ENCODE measurements at regions not wholly inside any gene's neighbourhood (a gene's known extent, or its start where the extent isn't known, plus 50 kb on each side); places are given as distances from the start of the nearest gene placed in this dataset.

DNA sequence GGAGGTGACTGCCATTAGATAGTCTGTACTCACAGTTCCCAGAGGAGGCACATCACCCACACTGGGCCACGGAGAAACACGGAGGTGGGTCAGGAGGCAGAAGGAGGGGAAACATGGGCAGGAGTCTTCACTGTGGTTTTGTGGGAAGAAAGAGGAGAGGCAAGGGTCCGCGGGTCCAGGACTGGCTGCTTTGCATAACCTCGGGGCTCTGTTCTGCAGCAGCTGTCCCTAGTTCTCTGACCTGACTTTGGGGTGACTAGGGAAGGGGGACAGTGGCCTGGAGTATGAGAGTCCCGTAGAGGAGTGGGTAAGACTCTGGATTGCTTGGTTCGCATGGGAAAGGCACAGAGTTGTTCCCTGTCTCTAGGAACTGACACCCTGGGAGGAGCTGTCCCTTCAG is 238.3 kb upstream of the RAB6C start:
- H3K9me3 ChIP-seq (ENCODE audit: low read depth, low read length) = no peaks in the 10 kb centered on the region
- H3K4me1 ChIP-seq (ENCODE audit: insufficient read depth, low read length) = no peaks in the 10 kb centered on the region
- no peaks in the 10 kb centered on the region for H3K27me3 ChIP-seq (ENCODE audit: insufficient read depth, low read length)
- H3K4me3 ChIP-seq (ENCODE audit: low read length) = no peak overlapping the region

DNA sequence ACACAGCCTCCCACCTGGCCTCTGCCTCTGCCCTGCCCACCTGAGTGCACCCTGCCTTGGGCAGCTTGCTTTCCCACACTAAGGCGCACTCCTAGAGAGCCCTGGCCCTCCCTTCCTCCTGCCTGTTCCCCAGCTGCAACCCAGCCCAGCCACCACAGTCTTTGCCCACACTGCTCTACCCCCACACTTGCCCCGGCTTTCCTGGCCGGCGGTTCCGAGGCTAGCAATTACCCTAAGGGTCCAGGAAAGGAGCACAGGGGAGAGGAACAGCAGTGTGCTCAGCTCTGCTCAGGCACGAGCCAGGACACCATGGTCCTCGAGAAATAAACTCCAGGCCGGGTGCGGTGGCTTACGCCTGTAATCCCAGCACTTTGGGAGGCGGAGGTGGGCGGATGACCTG is 237.8 kb upstream of the RAB6C start:
- no peaks in the 10 kb centered on the region for H3K9me3 ChIP-seq (ENCODE audit: low read depth, low read length)
- no peaks in the 10 kb centered on the region for H3K27me3 ChIP-seq (ENCODE audit: insufficient read depth, low read length)
- no peaks in the 10 kb centered on the region for H3K4me1 ChIP-seq (ENCODE audit: insufficient read depth, low read length)
- no peak overlapping the region for H3K4me3 ChIP-seq (ENCODE audit: low read length)

DNA sequence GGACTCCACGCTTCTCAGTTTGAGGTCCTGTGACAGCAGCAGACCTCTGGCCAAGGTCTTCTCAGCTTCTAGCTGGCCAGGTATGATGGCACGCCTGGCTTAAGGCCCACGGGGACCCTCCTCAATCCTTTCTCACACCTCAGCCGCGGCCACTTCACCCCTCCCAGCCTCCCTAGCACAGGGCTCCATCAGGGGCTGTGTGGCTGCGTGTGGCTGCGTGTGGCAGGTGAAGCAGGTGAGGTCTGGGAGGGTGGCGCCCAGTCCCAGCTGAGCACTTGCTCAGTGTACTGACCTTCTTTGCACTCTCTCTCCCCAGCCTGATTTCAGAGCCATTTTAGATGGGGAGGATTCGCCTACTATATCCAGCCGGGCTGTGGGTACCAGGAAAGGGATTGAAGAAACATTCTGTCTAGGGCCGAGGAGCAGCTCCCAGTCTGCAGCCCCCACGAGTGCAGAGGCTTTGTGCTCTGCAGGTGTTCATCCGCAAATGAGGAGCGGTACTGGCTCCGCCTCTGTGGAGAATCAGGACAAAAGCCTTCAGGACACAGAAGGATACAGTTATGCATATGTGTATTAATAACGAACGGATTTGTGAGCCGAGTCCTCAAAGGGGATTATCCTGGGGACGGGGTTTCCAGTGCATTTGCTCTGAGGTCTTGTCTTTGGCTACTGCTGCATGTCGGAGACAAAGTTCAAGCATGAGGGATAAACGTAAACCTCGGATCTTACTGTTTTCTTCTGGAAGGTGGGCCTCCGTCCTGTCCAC is 236.9 kb upstream of the RAB6C start:
- no peaks in the 10 kb centered on the region for H3K4me1 ChIP-seq (ENCODE audit: insufficient read depth, low read length)
- no peaks in the 10 kb centered on the region for H3K27me3 ChIP-seq (ENCODE audit: insufficient read depth, low read length)
- no peak overlapping the region for H3K4me3 ChIP-seq (ENCODE audit: low read length)
- no peaks in the 10 kb centered on the region for H3K9me3 ChIP-seq (ENCODE audit: low read depth, low read length)

DNA sequence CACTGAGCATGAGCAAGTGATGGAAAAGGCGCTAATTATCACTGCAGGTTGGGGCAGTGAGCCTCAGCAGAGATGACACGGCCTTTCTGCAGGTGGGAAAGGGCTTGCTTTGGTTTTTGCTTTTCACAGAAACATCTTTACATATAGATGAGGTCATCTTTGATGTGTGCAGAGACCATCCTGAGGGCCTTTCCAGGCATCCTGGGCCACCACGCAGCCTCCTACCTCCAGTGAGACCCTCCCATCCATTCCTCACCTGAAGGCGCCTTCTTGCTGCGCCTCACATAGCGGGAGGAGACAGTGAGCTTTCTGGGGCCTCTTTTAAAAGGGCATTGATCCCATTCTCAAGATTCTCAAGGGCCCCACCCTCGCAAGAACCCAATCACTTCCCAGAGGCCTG is 235.3 kb upstream of the RAB6C start:
- H3K4me1 ChIP-seq (ENCODE audit: insufficient read depth, low read length) = no peaks in the 10 kb centered on the region
- no peak overlapping the region for H3K4me3 ChIP-seq (ENCODE audit: low read length)
- H3K27me3 ChIP-seq (ENCODE audit: insufficient read depth, low read length) = no peaks in the 10 kb centered on the region
- no peaks in the 10 kb centered on the region for H3K9me3 ChIP-seq (ENCODE audit: low read depth, low read length)

DNA sequence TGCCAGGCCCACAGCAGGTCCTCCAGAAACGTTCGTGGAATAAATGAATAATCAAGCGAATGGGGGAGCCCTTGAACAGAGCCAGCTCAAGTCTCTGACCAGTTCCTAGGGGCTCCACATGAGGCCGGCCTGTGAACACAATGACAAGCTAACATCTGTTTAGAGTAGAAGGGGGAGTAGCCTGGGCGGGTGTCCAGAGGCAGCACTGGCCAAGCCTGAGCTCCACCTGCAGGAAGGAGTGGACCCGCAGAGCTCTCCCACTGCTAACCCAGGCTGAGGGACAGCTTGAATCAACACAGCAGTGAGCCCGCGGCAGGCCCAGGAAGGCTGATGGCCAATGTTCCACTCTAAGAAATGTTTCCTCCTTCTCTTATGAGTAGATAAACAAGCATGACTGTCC is 234.8 kb upstream of the RAB6C start:
- Histone ChIP-seq H3K9me3 (ENCODE audit: low read depth, low read length) (no peaks in the 10 kb centered on the region), H3K27me3 (ENCODE audit: insufficient read depth, low read length) (no peaks in the 10 kb centered on the region), H3K4me1 (ENCODE audit: insufficient read depth, low read length) (no peaks in the 10 kb centered on the region), H3K4me3 (ENCODE audit: low read length) (no peak overlapping the region)

DNA sequence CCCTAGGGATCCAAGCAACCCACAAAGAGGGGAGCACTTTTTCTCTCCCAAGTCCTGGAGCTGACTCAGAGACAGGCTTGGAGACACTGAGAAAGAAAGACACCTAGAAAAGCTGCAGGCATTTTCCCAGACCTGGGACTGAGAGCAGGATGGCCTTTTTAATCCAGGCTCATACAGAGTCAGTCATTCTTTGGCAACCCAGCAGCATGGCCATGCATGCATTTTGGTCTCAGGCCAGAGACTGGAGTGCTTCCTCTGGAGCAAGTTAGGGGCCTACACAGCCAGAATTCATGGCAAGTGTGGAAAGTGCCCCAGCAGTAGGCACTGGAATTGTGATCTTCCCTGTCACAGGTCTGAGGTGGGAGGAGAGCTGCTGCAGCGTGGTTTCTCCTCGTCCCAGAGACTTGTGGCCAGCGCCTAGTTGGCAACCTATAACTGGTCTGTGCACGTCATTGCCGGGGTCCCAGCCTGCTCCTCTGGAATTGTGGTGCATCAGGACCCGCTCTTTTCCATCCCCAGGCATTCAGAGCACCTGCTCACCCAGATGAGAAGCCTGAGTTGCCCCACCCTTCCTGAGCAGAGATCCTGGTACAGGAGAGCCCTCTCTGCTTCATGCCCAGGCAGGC is 231.9 kb upstream of the RAB6C start:
- Histone ChIP-seq H3K27me3 (ENCODE audit: insufficient read depth, low read length) (no peaks in the 10 kb centered on the region), H3K4me3 (ENCODE audit: low read length) (no peak overlapping the region), H3K4me1 (ENCODE audit: insufficient read depth, low read length) (no peaks in the 10 kb centered on the region), H3K9me3 (ENCODE audit: low read depth, low read length) (no peaks in the 10 kb centered on the region)

DNA sequence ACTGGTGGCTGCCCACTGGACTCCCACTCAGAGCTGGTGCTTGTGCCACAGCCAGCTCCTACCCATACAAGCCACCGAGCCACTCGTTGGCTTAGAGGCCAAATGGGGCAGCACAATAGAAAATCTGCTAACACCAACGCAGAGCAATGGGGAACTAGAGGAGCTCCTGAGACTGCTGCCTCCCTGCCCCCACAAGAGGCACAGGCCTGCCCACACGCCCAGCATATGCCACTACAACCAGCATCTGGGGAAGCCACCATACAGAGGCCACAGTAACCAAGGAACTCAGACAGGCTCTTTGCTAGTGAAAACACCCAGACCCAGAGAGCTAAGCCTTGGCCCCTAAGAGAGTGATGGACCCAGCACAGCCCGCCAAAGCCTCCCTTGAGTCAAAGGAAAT is 231.2 kb upstream of the RAB6C start:
- Histone ChIP-seq H3K27me3 (ENCODE audit: insufficient read depth, low read length) (no peaks in the 10 kb centered on the region), H3K9me3 (ENCODE audit: low read depth, low read length) (no peaks in the 10 kb centered on the region), H3K4me3 (ENCODE audit: low read length) (no peak overlapping the region), H3K4me1 (ENCODE audit: insufficient read depth, low read length) (no peaks in the 10 kb centered on the region)

DNA sequence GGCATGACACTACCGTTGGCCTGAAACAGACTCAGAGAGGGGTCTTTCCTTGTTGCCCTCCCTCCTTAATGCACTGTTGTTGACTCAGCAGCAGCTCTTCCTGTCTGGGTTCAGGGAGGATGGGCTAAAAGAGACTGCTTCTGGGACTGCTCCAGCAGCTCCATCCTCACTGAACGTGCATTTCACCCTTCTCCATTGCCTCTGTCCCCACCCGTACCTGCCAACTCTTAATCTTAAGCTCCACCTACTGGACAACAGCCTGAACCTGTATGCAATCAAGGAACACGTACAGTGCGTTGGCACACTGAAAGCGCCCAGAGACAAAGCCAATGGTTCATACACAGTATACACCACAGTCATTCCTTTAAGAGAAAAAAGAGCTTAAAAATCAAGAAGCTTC is 230.8 kb upstream of the RAB6C start:
- Histone ChIP-seq H3K9me3 (ENCODE audit: low read depth, low read length) (no peaks in the 10 kb centered on the region), H3K4me1 (ENCODE audit: insufficient read depth, low read length) (no peaks in the 10 kb centered on the region), H3K27me3 (ENCODE audit: insufficient read depth, low read length) (no peaks in the 10 kb centered on the region), H3K4me3 (ENCODE audit: low read length) (no peak overlapping the region)

DNA sequence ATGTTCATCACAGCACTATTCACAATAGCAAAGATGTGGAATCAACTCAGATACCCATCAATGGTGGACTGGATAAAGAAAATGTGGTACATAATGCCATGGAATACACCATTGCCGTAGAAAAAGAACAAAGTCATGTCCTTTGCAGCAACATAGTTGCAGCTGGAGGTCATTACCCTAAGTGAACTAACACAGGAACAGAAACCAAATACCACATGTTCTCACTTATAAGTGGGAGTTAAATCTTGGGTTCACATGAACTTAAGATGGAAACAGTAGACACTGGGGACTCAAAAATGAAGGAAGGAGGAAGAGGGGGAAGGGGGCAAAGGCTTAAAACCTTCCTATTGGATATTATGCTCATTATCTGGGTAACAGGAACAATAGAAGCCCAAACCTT is 228.1 kb upstream of the RAB6C start:
- Histone ChIP-seq H3K9me3 (ENCODE audit: low read depth, low read length) (no peaks in the 10 kb centered on the region), H3K4me3 (ENCODE audit: low read length) (no peak overlapping the region), H3K27me3 (ENCODE audit: insufficient read depth, low read length) (no peaks in the 10 kb centered on the region), H3K4me1 (ENCODE audit: insufficient read depth, low read length) (no peaks in the 10 kb centered on the region)

DNA sequence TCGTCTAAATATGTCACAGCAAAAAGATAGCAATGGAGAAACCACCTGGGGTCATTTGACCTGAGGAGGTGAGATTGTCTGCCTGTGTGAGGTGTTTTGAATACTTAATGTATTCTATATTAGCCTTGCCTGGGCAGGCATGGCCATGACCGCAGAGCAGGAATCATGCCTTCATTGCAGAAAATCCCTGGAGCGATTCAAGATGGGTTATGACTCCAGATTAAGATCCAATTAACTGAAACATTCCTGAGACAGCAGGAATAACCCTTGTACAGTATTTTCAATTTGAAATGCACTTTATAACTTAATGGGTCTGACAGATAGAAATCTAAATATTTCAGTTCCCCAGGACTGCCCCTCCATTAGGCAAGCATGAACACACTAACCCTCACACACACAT is 227.3 kb upstream of the RAB6C start:
- Histone ChIP-seq H3K9me3 (ENCODE audit: low read depth, low read length) (no peaks in the 10 kb centered on the region), H3K27me3 (ENCODE audit: insufficient read depth, low read length) (no peaks in the 10 kb centered on the region), H3K4me3 (ENCODE audit: low read length) (no peak overlapping the region), H3K4me1 (ENCODE audit: insufficient read depth, low read length) (no peaks in the 10 kb centered on the region)

DNA sequence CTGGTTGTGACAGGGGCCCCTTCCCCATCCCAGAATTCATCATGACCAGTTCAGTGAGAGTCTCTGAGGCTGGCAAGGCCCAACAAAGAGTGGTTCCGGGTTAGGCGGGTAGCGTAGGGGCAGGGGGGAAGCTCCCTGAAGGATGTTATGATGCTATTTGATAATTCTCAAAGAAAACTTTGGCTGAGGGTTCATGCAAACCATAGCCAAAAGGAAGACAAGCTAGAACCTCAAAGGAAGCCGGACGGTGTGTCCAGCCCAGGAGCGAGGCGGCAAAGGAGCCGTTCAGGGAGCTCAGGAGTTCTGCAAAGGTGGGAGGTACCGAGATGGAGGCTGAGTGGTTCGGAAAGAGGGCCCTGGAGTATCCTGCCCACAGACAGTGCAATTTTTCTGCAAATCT is 226.8 kb upstream of the RAB6C start:
- Histone ChIP-seq H3K27me3 (ENCODE audit: insufficient read depth, low read length) (no peaks in the 10 kb centered on the region), H3K4me3 (ENCODE audit: low read length) (no peak overlapping the region), H3K9me3 (ENCODE audit: low read depth, low read length) (no peaks in the 10 kb centered on the region), H3K4me1 (ENCODE audit: insufficient read depth, low read length) (no peaks in the 10 kb centered on the region)

DNA sequence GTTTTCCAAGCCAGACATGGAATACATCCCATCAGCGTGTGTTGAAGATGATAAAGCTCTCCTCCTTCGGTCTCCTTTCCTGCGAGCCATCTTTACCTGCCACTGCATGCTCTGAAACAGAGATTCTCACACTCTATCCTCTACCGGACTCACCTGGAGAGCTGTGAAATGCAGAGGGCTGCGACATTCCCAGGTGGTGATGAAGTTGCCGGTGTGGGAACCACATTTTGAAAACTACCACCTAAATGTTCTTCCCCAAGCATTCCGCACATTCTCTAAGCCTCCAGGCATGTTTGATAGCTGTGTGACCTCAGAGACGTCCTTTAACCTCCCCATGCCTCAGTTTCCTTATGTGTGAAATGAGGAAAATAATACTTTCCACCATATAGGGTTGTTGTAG is 226.2 kb upstream of the RAB6C start:
- peaks cover under 1% of the 10 kb centered on the region for H3K4me1 ChIP-seq (ENCODE audit: insufficient read depth, low read length)
- no peaks in the 10 kb centered on the region for H3K27me3 ChIP-seq (ENCODE audit: insufficient read depth, low read length)
- no peak overlapping the region for H3K4me3 ChIP-seq (ENCODE audit: low read length)

DNA sequence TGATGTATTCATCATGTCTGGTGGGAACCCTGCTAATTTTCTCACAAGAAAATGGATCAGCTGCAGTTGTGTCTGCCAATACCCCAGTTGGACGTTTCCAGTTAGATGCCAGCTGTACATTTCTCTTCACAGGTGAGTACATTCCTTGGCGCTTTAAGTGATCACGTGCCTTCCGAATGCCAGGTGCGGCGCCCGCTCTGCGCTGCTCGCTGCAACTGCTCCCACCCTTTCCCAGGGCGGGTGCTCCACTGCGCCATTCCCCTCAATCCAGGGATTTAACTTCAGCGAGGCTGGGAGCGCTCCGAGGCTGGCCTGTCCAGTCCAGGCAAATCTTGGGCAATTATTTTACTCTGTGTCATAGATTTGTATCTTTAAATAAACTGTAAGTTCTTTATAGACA is 225.0 kb upstream of the RAB6C start:
- Histone ChIP-seq H3K27me3 (ENCODE audit: insufficient read depth, low read length) (no peaks in the 10 kb centered on the region), H3K4me1 (ENCODE audit: insufficient read depth, low read length) (peaks cover 6% of the 10 kb centered on the region), H3K9me3 (ENCODE audit: low read depth, low read length) (no peaks in the 10 kb centered on the region), H3K4me3 (ENCODE audit: low read length) (no peak overlapping the region)

More for the DNA sequence above, 226.2 kb upstream of the RAB6C start:
- H3K9me3 ChIP-seq (ENCODE audit: low read depth, low read length) = no peaks in the 10 kb centered on the region

DNA sequence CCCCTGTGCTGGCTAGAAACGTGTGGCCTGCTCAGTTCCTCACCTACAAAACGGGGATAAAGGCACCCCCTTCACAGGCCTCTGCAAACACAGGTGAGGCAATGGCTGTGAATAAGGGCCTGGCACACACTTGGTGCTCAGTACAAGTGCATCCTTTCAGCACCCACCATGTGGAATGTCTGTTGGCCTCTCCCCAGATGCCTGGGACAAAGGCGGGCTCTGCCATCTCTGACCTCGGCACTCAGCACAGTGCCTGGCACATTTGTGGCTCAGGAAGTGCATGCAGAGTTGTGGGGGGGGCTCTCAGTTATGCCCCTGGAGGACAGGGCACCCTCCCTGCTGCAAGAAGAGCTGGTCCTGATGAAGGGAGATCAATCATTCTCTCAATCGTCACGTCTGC is 224.6 kb upstream of the RAB6C start:
- H3K4me3 ChIP-seq (ENCODE audit: low read length) = no peak overlapping the region
- H3K27me3 ChIP-seq (ENCODE audit: insufficient read depth, low read length) = no peaks in the 10 kb centered on the region
- H3K9me3 ChIP-seq (ENCODE audit: low read depth, low read length) = no peaks in the 10 kb centered on the region
- peaks cover 6% of the 10 kb centered on the region for H3K4me1 ChIP-seq (ENCODE audit: insufficient read depth, low read length)

DNA sequence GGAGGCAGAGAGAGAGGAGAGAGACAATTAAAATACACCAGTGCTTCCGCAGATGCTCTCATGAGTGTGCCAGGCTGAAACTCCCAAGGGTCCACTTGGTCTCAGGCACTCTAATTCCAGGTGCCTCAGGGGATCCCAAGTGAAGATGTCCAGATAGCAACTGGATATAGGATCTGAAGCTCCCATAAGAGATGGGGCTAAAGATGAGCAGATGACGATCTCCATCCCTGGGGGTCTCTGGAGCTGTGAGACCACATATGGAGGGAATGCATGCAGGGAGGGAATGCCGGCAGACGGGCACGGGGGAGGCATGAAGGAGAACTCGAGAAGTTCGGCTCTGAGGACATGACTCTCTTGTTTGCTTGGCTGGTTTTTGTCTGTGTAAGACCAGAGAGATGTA is 223.7 kb upstream of the RAB6C start:
- Histone ChIP-seq H3K4me3 (ENCODE audit: low read length) (no peak overlapping the region), H3K9me3 (ENCODE audit: low read depth, low read length) (no peaks in the 10 kb centered on the region), H3K27me3 (ENCODE audit: insufficient read depth, low read length) (no peaks in the 10 kb centered on the region), H3K4me1 (ENCODE audit: insufficient read depth, low read length) (peaks cover 6% of the 10 kb centered on the region)

DNA sequence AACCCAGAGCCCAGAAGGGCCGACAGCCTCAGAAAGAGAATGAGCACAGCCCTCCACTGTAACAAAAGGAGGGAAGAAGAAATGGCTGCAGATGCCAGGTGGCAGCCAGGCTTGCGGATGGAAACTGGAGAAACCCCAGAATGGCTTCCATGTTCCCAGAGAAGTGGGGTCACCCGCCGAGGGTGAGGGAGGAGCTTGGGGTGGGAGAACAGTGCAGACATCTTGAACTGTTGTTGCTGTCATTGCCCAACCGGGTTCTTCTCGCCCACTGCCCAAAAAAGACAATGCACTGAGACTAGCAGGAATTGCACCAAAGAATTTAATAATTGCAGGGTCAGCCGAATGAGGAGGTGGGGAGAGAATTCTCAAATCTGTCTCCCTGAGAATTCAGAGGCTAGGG is 223.2 kb upstream of the RAB6C start:
- Histone ChIP-seq H3K4me3 (ENCODE audit: low read length) (no peak overlapping the region), H3K4me1 (ENCODE audit: insufficient read depth, low read length) (peaks cover 6% of the 10 kb centered on the region), H3K9me3 (ENCODE audit: low read depth, low read length) (no peaks in the 10 kb centered on the region), H3K27me3 (ENCODE audit: insufficient read depth, low read length) (no peaks in the 10 kb centered on the region)

All from mononuclear cell (primary cell).